Hematopoietic multipotent progenitor cell treated with erythropoietin and hydrocortisone succinate and interleukin-3 and kit ligand, for 17 days (in vitro differentiated cells): ENCODE measurements at regions not wholly inside any gene's neighbourhood (a gene's known extent, or its start where the extent isn't known, plus 50 kb on each side); places are given as distances from the start of the nearest gene placed in this dataset.
"Not testable (repeated sequence)": the region's sequence is repeated elsewhere in the genome, so short reads cannot be mapped to it uniquely, and the experiment has no call there.

ENCODE experiments used
- DNase-seq: peaks from one replicate; pipeline ENCODE4 v3.0.0-alpha.2; 2015; ENCODE audit warnings: low spot score

GRCh38 chr12:46669720-46670119 lies 156.1 kb downstream of the SLC38A4 start:
- DNase-seq = no peak

- no peak for DNase-seq
These were observed 158.2 kb downstream of the SLC38A4 start for GRCh38 chr12:46667551-46667950.

- no peak for DNase-seq
These were observed 161.0 kb downstream of the SLC38A4 start for GRCh38 chr12:46664761-46665287.

- DNase-seq = no peak
These were observed 162.5 kb downstream of the SLC38A4 start for GRCh38 chr12:46663318-46663717.

- DNase-seq = no peak
These were observed 164.5 kb downstream of the SLC38A4 start for GRCh38 chr12:46661110-46661845.

- no peak for DNase-seq
These were observed 165.1 kb downstream of the SLC38A4 start for GRCh38 chr12:46660719-46661109.

GRCh38 chr12:46660276-46660675 lies 165.5 kb downstream of the SLC38A4 start:
- DNase-seq = no peak

- DNase-seq = no peak
These were observed 166.0 kb downstream of the SLC38A4 start for GRCh38 chr12:46659824-46660223.

GRCh38 chr12:46659032-46659650 lies 166.7 kb downstream of the SLC38A4 start:
- DNase-seq = no peak

- DNase-seq = no peak
These were observed 168.1 kb downstream of the SLC38A4 start for GRCh38 chr12:46657453-46658411.

- DNase-seq = not testable (repeated sequence)
These were observed 169.8 kb downstream of the SLC38A4 start for GRCh38 chr12:46655984-46656383.

- DNase-seq = no peak
These were observed 172.5 kb downstream of the SLC38A4 start for GRCh38 chr12:46653311-46653710.

- no peak for DNase-seq
These were observed 173.1 kb downstream of the SLC38A4 start for GRCh38 chr12:46652692-46653091.

- no peak for DNase-seq
These were observed 175.1 kb downstream of the SLC38A4 start for GRCh38 chr12:46650688-46651087.

- DNase-seq = no peak
These were observed 176.4 kb downstream of the SLC38A4 start for GRCh38 chr12:46649433-46649832.

GRCh38 chr12:46647034-46647433 lies 178.8 kb downstream of the SLC38A4 start:
- no peak for DNase-seq

GRCh38 chr12:46641649-46642048 lies 184.1 kb downstream of the SLC38A4 start:
- not testable (repeated sequence) for DNase-seq

- no peak for DNase-seq
These were observed 190.0 kb downstream of the SLC38A4 start for GRCh38 chr12:46635818-46636217.

GRCh38 chr12:46629331-46630229 lies 196.2 kb downstream of the SLC38A4 start:
- DNase-seq = no peak

GRCh38 chr12:46628176-46628575 lies 197.6 kb downstream of the SLC38A4 start:
- no peak for DNase-seq

- DNase-seq = no peak
These were observed 198.1 kb downstream of the SLC38A4 start for GRCh38 chr12:46627686-46628085.
